Left colon (tissue), 2 donors: ENCODE measurements at regions not wholly inside any gene's neighbourhood (a gene's known extent, or its start where the extent isn't known, plus 50 kb on each side); places are given as distances from the start of the nearest gene placed in this dataset.
"Not testable (repeated sequence)": the region's sequence is repeated elsewhere in the genome, so short reads cannot be mapped to it uniquely, and the experiment has no call there.

Experiments
- ATAC-seq: fragments of 200-7000 bp; cut with Tn5 transposase; one replicate; pipeline ENCODE4 v1.9.1; 2020; ENCODE audit warnings: mild to moderate bottlenecking, moderate library complexity
- DNase-seq, 2 donors: peaks; one replicate each; pipeline ENCODE4 v3.0.0-alpha.2; 2020
- intact Hi-C, 2 donors: fragments of 100-400 bp; cut with DNase I in 1 of 2; cut with micrococcal nuclease in 1 of 2; formaldehyde crosslinking; loops; one replicate each; pipeline versions ENCODE4 v1.11.2 to v1.14.0; 2022; cut with DNase I, micrococcal nuclease
- donor health status: DM: no; HTN: no; CAD: no.
- donor health status: DM: yes; HTN: yes; CAD: no.

DNA sequence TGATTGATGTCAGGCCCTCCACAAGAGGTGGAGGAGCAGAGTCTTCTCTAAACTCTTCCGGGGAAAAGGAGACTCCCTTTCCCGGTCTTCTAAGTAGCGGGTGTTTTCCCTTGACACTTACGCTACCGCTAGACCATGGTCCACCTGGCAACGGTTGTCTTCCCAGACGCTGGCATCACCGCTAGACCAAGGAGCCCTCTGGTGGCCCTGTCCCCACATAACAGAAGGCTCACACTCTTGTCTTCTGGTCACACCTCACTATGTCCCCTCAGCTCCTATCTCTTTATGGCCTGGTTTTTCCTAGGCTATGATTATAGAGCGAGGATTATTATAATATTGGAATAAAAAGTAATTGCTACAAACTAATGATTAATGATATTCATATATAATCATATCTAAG, 532.5 kb upstream of the SYNCRIP start:
- ATAC-seq, result not testable (repeated sequence)
- peak in 1 of 2 donors; percentile 16 for DNase-seq

DNA sequence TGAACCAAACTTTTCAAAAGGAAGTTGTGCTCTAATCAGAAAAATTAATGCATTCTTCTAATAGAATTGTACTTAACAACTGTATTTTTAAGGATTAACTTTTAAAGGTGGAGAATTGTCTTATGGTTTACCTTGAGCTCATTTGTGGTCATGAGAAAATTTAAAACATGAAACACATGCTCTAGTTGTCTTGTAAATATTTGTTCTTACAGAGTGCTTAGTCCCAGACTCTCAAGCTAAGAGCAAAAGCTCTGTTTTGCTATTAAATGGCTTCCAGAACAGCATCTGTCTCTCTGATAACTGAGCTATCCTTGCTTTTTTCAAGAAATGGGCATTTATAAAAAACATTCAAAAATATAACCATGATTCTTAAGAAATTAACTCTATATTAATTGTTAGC, 512.2 kb upstream of the SYNCRIP start:
- intact Hi-C loops, result no loop called here
- no peak for DNase-seq
- no peak for ATAC-seq

More for the DNA sequence above, 532.5 kb upstream of the SYNCRIP start:
- intact Hi-C loops, result not testable (repeated sequence)

DNA sequence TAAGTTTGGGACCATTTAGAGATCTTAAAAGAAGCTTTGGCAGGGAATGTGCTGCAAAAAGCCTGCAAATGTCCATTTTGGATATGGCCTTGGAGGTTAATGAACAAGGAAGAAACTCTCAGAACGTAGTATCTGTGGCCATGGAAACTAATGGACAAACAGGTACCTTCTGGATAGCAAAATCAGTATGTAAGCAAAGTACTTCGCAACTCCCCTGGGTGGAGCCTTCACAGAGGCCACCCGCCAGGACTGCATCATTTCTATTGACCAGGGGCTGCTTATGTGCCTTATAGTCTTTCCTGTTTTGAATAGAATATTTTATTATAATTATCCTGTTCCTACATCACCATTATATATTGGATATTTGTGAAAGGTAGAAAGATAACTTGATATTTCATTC, 510.8 kb upstream of the SYNCRIP start:
- DNase-seq, result no peak
- ATAC-seq, result no peak
- intact Hi-C loops, result no loop called here

DNA sequence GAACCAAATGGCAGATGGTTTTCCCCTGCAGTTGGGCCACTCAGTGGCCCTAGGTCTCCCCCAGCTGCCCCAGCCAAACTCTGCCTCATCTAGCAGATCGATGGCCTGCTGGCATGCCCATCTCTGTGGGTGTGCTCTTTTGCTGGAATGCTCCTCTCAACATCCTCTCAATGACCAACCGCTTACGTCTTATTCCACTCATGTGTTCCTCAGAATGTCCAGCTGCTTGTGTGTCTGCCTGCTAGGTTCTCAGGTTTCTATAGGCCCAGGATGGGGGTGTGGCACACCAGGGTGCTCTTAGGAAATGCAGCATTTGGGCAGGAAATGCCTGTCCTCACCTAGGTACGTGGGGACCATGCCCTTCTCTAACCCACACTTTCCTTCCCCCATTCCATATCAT, 509.9 kb upstream of the SYNCRIP start:
- ATAC-seq (no peak), DNase-seq (no peak)
- intact Hi-C loops, result no loop called here

DNA sequence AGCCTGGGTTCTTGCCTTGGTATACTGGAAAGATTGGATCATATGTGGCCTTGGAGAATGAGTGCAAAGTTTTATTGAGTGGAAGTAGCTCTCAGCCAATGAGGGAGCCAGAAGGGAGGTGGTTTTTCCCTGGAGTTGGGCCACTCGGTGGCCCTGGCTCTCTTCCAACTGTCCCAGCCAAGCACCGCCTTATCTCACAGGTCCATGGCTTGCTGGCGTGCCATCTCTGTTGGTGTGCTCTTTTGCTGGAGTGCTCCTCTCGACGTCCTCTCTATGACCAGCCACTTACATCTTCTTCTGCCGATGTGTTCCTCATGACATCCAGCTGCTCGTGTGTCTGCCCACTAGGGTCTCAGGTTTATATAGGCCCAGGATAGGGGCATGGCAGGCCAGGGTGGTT, 505.9 kb upstream of the SYNCRIP start:
- no peak for ATAC-seq
- intact Hi-C loops, result no loop called here
- DNase-seq, result no peak

DNA sequence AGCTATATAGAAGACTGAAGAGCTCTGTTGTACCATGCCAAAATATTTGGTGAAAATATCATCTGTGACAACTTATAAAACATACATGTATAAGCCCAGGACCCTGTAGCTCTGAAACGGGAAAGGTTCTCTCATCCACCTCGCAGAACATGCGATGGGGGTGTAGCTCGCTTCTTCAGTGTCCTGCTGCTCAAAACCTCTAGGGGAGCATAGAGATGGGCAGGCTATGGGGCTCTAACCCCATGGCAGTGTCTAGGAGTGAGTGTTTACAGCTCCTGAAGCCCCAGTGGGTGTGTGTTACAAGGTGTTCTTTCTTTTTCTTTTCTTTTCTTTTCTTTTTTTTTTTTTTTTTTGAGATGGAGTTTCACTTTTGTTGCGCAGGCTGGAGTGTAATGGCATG, 505.2 kb upstream of the SYNCRIP start:
- DNase-seq (no peak), ATAC-seq (no peak)
- intact Hi-C loops, result no loop called here

DNA sequence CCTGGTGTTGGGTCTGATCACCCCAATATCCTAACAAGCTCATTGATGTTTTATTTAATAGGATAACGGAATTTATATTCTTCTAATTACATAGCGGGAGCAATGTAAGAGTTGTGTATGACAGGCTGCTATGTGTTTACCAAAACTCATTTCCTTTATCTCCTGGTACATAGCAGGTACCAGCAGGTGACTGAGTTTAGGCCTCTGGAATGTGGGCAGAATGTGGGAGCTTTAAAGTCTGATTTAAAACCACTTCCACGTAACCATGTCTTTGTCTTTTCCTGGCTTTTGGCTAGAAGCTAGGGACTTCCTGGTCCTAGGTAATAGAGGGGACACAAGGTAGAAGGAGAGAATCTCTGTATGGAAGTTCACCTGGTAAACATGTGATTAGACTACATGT, 504.6 kb upstream of the SYNCRIP start:
- intact Hi-C loops, result no loop called here
- ATAC-seq (no peak), DNase-seq (no peak)

DNA sequence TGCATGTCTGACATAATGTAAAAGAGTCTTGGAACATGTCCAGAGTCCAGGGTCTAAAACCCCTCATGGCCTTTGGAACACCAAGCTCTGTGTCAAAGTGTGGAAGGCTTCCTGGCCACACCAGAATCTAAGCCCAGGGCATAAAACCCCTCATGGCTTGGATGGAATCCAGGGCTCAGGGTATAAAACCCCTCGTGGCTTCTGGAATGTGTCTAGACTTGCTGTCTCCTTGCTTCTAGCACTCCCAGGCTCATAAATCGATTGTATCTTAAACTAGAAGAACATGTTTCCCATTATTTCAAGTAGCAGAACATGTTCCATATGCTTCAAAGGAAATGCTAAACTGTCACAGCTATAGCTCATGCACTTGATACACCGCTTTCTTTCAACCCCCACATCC, 504.1 kb upstream of the SYNCRIP start:
- intact Hi-C loops, DNase-seq, ATAC-seq: not testable (repeated sequence)

DNA sequence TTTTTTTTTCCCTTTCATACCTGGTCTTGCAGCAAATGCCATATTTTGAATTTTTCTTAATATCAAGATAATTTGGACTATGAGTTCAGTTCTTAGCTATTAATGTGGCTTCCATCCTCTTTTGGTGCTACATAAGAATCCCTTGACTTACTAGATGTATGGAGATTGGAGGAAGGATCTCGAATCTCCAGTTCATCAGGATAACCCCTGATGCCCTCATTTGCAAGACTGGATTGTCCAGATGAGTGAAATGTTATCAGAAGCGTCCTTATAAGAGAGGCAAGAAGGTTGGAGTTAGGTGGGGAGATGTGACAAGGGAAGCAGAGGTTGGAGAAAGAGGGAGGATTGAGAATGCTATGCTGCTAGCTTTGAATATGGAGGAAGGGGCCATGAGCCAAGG, 499.6 kb upstream of the SYNCRIP start:
- DNase-seq (no peak), ATAC-seq (no peak)
- intact Hi-C loops, result no loop called here

DNA sequence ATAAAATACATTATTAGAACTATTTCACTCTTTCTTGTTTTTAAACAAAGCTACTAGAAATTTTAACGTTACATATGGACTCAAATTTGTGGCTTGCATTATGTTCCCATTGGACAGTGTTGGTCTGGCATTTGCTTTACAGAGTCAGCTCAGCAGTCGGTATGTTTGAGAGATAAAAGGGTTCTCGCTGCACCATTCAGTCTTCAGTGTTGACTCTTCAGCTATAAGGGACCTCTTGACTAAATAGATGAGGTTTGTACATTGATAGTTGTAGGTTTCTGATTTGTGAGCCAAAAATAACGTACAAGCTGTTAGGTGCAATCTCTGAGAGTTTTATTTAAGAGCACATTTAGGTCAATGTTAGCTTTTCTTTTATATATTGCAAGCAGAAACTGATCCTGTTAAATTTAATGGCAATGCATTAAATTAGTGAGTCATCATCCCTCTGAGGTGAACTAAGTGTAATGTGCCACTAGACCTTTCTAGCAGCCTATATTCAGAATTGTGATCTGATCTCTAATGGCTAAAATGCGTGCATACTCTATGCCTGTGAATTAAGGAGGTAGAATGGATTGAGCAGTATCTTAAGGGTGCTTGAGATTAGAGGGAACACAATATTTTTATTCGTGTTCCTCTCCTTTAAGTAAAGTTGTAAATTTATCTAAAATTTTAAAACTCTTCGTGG, 485.6 kb upstream of the SYNCRIP start:
- intact Hi-C loops, result no loop called here
- ATAC-seq (no peak), DNase-seq (no peak)

DNA sequence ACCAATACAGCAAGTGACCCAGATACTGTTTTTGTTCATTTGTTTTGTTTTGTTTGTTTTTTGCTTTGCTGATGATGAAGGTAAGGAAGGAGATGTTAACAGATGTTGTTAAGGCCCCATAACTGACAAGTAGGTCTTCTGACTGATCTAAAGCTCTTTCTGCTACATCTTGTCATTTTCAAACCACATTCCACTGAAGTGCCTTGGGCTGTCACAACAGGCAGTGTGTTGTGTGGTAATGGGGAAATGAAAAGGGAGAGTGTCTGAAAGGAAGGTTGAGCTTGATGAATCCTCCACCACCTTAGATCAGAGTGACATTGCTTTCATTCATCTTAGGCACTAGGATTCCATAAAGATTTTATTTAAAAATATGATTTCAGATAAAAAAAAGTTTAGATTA, 479.4 kb upstream of the SYNCRIP start:
- intact Hi-C loops, result no loop called here
- ATAC-seq, result no peak

DNA sequence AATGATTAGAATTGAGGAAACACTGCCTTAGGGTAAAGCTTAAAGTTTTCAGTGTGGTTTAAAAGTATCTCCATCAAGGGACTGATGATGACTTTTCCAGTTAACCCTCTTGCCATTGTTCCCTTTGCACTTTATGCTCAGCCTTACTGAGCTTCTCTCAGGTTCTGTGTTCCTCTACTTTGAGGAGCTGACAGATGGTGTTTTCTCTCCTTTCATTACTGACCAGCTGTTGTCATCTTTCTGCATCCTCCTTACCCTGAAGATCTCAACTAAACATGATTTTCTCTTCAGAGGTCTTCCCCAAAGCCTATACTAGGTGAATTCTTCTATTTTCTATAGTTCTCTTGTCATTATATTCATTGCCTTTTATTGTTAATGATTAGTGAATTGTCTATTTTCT, 475.6 kb upstream of the SYNCRIP start:
- ATAC-seq (no peak), DNase-seq (no peak)
- intact Hi-C loops, result no loop called here

More for the DNA sequence above, 479.4 kb upstream of the SYNCRIP start:
- DNase-seq, result no peak

DNA sequence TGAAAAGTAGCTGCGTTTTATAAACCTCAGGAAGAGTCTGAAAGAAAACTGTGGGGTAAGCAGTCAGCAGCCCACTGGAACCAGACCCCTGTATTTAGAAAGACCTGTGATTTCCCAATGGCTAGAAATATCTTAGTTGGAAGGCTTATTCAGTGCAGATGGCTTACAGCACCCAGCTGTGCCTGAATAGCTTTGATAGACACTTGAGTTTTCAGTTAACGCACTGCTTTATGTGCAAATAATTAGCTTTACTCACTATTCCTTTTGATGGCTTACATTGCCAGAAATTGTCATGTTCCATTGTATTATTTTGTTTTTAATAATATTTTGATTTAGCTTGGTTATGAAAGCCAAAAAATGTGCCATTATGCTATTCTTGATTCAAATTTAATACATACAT, 465.3 kb upstream of the SYNCRIP start:
- ATAC-seq (no peak), DNase-seq (no peak)
- intact Hi-C loops, result no loop called here

DNA sequence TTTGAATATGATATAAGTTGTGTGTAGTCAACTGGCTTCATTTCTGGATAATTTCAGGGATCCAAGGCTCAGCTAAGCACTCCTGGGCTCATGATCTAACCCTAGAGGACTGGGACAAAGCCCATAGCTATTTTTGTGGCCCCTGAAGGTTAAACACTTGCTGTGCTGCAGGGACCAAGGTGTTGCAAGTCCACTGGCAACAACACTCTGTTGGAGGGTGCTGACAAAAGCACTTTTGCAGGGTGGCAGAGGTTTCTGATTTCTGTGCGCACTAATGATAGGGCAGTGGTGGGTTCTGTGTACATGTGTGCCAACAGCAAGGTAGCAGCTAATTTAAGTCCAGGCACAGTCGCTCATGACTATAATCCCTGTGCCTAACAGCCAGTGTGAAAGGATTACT, 445.3 kb upstream of the SYNCRIP start:
- ATAC-seq, result no peak
- intact Hi-C loops, result no loop called here

DNA sequence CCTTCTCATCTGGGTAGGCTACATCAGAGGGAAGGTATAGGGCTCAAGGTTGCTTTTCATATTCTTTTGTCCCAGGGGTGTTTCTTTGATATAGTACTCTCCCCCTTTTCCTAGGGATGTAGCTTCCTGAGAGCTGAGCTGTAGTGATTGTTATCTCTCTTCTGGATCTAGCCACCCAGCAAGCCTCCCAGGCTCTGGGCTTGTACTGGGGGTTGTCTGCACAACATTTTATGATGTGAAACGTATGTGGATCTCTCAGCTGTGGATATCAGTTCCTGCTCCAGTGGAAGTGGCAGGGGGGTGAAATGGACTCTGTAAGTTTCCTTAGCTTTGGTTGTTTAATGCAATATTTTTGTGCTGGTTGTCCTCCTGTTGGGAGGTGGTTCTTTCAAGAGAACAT, 437.3 kb upstream of the SYNCRIP start:
- DNase-seq (no peak), ATAC-seq (no peak)
- intact Hi-C loops, result no loop called here

More for the DNA sequence above, 445.3 kb upstream of the SYNCRIP start:
- DNase-seq, result no peak

DNA sequence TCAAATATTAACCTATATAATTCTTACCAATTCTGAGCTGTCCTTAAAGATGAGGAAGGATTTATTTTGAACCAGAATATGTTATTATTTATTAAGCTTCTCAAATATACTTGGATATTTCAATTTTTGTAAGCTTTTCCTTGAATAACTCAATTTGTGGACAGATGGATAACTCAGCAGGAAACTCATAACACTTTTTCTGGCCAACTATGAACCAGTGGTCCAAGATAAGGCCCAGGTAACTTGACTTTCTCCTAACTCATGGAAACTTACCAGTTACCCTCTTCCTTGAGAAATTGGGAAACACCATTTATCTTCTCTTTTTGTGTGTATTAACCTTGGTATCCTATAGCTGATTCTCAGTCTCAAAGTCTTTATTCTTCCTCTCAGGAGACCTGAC, 427.5 kb upstream of the SYNCRIP start:
- intact Hi-C loops, result no loop called here
- DNase-seq, result no peak
- no peak for ATAC-seq

DNA sequence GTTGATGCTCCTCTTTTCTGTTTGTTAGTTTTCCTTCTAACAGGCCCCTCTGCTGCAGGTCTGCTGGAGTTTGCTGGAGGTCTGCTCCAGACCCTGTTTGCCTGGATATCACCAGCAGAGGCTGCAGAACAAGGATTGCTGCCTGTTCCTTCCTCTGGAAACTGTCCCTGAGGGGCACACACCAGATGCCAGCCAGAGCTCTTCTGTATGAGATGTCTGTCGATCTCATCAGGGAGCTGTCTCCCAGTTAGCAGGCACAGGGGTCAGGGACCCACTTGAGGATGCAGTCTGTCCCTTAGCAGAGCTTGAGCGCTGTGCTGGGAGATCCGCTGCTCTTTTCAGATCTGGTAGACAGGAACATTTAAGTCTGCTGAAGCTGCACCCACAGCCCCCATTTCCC, 422.3 kb upstream of the SYNCRIP start:
- DNase-seq, intact Hi-C loops, ATAC-seq: not testable (repeated sequence)

DNA sequence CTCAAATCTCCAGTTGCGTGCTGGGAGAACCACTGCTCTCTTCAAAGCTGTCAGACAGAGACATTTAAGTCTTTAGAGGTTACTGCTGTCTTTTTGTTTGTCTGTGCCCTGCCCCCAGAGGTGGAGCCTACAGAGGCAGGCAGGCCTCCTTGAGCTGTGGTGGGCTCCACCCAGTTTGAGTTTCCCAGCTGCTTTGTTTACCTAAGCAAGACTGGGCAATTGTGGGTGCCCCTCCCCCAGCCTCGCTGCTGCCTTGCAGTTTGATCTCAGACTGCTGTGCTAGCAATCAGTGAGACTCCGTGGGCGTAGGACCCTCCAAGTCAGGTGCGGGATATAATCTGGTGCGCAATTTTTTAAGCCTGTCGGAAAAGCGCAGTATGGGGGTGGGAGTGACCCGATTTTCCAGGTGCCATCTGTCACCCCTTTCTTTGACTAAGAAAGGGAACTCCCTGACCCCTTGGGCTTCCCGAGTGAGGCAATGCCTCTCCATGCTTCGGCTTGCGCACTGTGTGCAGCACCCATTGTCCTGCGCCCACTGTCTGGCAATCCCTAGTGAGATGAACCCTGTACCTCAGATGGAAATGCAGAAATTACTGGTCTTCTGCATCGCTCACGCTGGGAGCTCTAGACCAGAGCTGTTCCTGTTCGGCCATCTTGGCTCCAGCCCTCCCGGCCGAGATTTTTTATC, 414.8 kb upstream of the SYNCRIP start:
- intact Hi-C loops, DNase-seq, ATAC-seq: not testable (repeated sequence)

DNA sequence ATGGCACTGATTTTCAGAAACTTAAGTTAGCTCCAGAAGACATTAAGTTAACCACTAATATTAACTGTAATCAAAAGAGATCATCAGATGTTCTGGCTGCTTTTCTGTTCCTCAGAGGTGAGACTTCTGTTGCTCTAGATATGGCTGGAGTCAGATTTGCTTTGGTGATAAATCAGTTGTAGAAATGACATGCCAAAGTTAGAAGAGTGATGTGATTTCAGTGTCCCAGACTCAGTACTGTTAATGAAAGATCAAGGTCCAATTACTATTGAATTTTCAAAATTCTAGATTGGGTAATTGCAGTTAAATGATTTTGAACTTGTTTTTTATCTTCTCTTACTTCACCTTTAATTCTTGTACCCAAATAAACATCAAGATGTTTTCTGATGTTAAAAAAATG, 402.4 kb upstream of the SYNCRIP start:
- ATAC-seq (no peak), DNase-seq (no peak)
- intact Hi-C loops, result no loop called here

DNA sequence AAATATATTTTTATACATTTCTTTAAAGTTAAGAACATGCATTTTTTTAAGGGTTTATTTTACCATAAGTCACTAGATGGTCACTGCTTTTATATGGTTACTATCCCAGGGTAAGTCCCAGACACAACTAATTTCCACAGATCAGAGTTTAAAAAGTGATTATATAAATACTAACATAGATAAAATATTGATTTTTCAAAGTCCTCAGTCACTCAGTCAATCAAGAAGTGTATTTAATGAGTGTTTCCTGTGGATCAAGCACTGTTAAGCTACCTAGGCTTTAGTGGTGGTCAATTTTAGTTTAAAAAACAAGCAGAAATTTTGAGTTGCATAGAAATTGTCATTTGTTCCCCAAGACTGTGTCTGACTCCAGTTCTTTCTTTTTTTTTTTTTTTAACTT, 399.5 kb upstream of the SYNCRIP start:
- intact Hi-C loops, result no loop called here
- DNase-seq (no peak), ATAC-seq (no peak)

DNA sequence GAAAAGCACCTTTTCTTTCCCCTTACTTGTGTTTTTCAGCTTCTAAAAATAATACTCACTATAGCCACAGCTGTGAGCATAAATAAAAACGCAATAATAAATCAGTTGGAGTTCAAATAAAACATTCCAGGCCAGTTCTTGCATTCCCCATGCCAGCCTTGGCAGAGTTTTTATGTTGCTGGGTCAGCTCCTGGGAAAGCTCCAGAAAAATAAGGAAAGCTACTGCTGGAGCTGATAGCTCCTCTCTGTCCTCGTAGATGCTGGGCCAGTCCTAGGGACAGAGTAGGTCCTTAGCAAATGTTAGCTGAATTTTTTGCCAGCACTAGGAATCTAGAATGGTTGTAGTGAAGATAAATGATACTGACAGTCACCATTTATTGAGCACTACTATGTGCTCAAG, 389.0 kb upstream of the SYNCRIP start:
- DNase-seq, result no peak

More for the DNA sequence above, 389.0 kb upstream of the SYNCRIP start:
- intact Hi-C loops, result no loop called here
- ATAC-seq, result no peak
